Neural cell (in vitro differentiated cells): ENCODE measurements at regions not wholly inside any gene's neighbourhood (a gene's known extent, or its start where the extent isn't known, plus 50 kb on each side); places are given as distances from the start of the nearest gene placed in this dataset.

Source experiments
- H2AFZ ChIP-seq: fragments of 200-600, 300-800 bp; sonication (generic), shearing (Covaris generic); 2 replicates; pipeline ENCODE4 v1.6.0; 2014; ENCODE audit warnings: low read depth, mild to moderate bottlenecking, antibody characterized with exemption, low read length, moderate library complexity
- H3F3A ChIP-seq: fragments of 200-600 bp; shearing (Covaris generic); 2 replicates; pipeline ENCODE4 v1.6.1; 2016; ENCODE audit warnings: mild to moderate bottlenecking, moderate library complexity, mixed read lengths, antibody characterized with exemption, low read length; ENCODE audit not compliant: insufficient read depth, poor library complexity, severe bottlenecking
- H3K27ac ChIP-seq: fragments of 200-600, 300-800 bp; sonication (generic), shearing (Covaris generic); 2 replicates; pipeline ENCODE4 v1.5.1; 2014; ENCODE audit warnings: mild to moderate bottlenecking, low read length, moderate library complexity
- H3K27me3 ChIP-seq: fragments of 300-800, 200-600 bp; sonication (generic), shearing (Covaris generic); 2 replicates; pipeline ENCODE4 v1.6.0; 2014; ENCODE audit warnings: mild to moderate bottlenecking, low read depth, low read length, moderate library complexity; ENCODE audit not compliant: insufficient read depth
- H3K36me3 ChIP-seq: fragments of 300-800, 200-600 bp; sonication (generic), shearing (Covaris generic); 2 replicates; pipeline ENCODE4 v1.5.1; 2014; ENCODE audit warnings: mild to moderate bottlenecking, antibody characterized with exemption, low read length, moderate library complexity; ENCODE audit not compliant: insufficient read depth
- H3K4me2 ChIP-seq: fragments of 300-800, 200-600 bp; sonication (generic), shearing (Covaris generic); 2 replicates; pipeline ENCODE4 v1.6.0; 2014; ENCODE audit warnings: mild to moderate bottlenecking, low read length
- H3K4me3 ChIP-seq: fragments of 300-800, 200-600 bp; sonication (generic), shearing (Covaris generic); 2 replicates; pipeline ENCODE4 v1.5.1; 2014; ENCODE audit warnings: mild to moderate bottlenecking, low read length, moderate library complexity
- H3K79me2 ChIP-seq: fragments of 200-600 bp; shearing (Covaris generic); replicated peaks from 2 replicates; pipeline ENCODE4 v1.6.0; 2014; ENCODE audit warnings: mild to moderate bottlenecking, low read length, moderate library complexity; ENCODE audit not compliant: insufficient read depth
- H3K9ac ChIP-seq: fragments of 300-800, 200-600 bp; sonication (generic), shearing (Covaris generic); 2 replicates; pipeline ENCODE4 v1.6.1; 2016; ENCODE audit warnings: mild to moderate bottlenecking, low read length, mixed read lengths
- H3K9me2 ChIP-seq: fragments of 200-600 bp; shearing (Covaris generic); 2 replicates; pipeline ENCODE4 v1.6.1; 2016; ENCODE audit warnings: mild to moderate bottlenecking, low read length, mixed read lengths; ENCODE audit not compliant: insufficient read depth
- H3K9me3 ChIP-seq: fragments of 200-600, 300-800 bp; sonication (generic), shearing (Covaris generic); 2 replicates; pipeline ENCODE4 v1.6.1; 2016; ENCODE audit warnings: mild to moderate bottlenecking, mixed run types, low read length, moderate library complexity, mixed read lengths
- H4K20me1 ChIP-seq: fragments of 200-600 bp; shearing (Covaris generic); 2 replicates; pipeline ENCODE4 v1.6.1; 2016; ENCODE audit warnings: mild to moderate bottlenecking, mixed run types; ENCODE audit not compliant: insufficient read depth
- CTCF ChIP-seq: fragments of 450-650 bp; IDR thresholded peaks from 2 replicates; pipeline ENCODE4 v1.5.1; 2014; ENCODE audit warnings: antibody characterized with exemption, mild to moderate bottlenecking, moderate library complexity; ENCODE audit not compliant: poor library complexity, severe bottlenecking
- EP300 ChIP-seq: fragments of 450-650 bp; conservative IDR thresholded peaks from 2 replicates; pipeline ENCODE4 v1.6.1; 2014; ENCODE audit warnings: antibody characterized with exemption, mild to moderate bottlenecking, moderate library complexity; ENCODE audit not compliant: poor library complexity, severe bottlenecking
- EZH2 ChIP-seq: fragments of 200-600, 300-800 bp; shearing (Covaris generic), sonication (generic); IDR thresholded peaks from 2 replicates; pipeline ENCODE4 v1.6.1; 2014; ENCODE audit warnings: antibody characterized with exemption, low read length, borderline replicate concordance, mild to moderate bottlenecking; ENCODE audit not compliant: insufficient read depth, poor library complexity, severe bottlenecking
- MXI1 ChIP-seq: fragments of 450-650 bp; conservative IDR thresholded peaks from 2 replicates; pipeline ENCODE4 v1.6.1; 2014; ENCODE audit warnings: antibody characterized with exemption, mild to moderate bottlenecking; ENCODE audit not compliant: poor library complexity, severe bottlenecking
- POLR2AphosphoS5 ChIP-seq: IDR thresholded peaks from 2 replicates; pipeline ENCODE4 v1.6.1; 2012
- RAD21 ChIP-seq: fragments of 450-650 bp; conservative IDR thresholded peaks from 2 replicates; pipeline ENCODE4 v1.6.1; 2014; ENCODE audit warnings: antibody characterized with exemption, mild to moderate bottlenecking, moderate library complexity
- REST ChIP-seq: IDR thresholded peaks from 2 replicates; pipeline ENCODE4 v1.6.1; 2012; ENCODE audit warnings: borderline replicate concordance
- SMC3 ChIP-seq: fragments of 450-650 bp; conservative IDR thresholded peaks from 2 replicates; pipeline ENCODE4 v1.6.1; 2014; ENCODE audit warnings: antibody characterized with exemption, mild to moderate bottlenecking, moderate library complexity; ENCODE audit not compliant: poor library complexity
- TAF1 ChIP-seq: IDR thresholded peaks from 2 replicates; pipeline ENCODE4 v1.6.1; 2012; ENCODE audit warnings: low read depth

GRCh38 chr1:91152331-91152730 is 130.5 kb upstream of the ZNF644 start:
- no peak overlapping the region for H3K9ac ChIP-seq
- no peaks in the 10 kb centered on the region for H4K20me1 ChIP-seq
- no peak overlapping the region for H3K27ac ChIP-seq
- no peaks in the 10 kb centered on the region for H3K9me3 ChIP-seq
- no peaks in the 10 kb centered on the region for H3K79me2 ChIP-seq
- no peak for TF ChIP-seq SMC3
- TF ChIP-seq CTCF, result no peak
- no peak for TF ChIP-seq POLR2AphosphoS5
- no peak for TF ChIP-seq EP300
- TF ChIP-seq REST, result no peak
- no peak for TF ChIP-seq RAD21
- no peak for TF ChIP-seq TAF1
- no peak for TF ChIP-seq EZH2
- no peak for TF ChIP-seq MXI1
- H3K4me3 ChIP-seq, result no peak overlapping the region
- no peak overlapping the region for H2AFZ ChIP-seq
- no peaks in the 10 kb centered on the region for H3F3A ChIP-seq
- no peaks in the 10 kb centered on the region for H3K9me2 ChIP-seq
- no peak overlapping the region for H3K4me2 ChIP-seq
- H3K36me3 ChIP-seq, result no peaks in the 10 kb centered on the region
- H3K27me3 ChIP-seq, result no peaks in the 10 kb centered on the region

GRCh38 chr1:91151702-91152101 is 129.9 kb upstream of the ZNF644 start:
- Histone ChIP-seq H3K9ac (no peak overlapping the region), H3F3A (no peaks in the 10 kb centered on the region), H3K4me3 (no peak overlapping the region), H2AFZ (no peak overlapping the region), H3K27me3 (no peaks in the 10 kb centered on the region), H3K36me3 (no peaks in the 10 kb centered on the region), H3K27ac (no peak overlapping the region), H4K20me1 (no peaks in the 10 kb centered on the region), H3K9me3 (no peaks in the 10 kb centered on the region), H3K4me2 (no peak overlapping the region), H3K79me2 (no peaks in the 10 kb centered on the region), H3K9me2 (no peaks in the 10 kb centered on the region)
- TF ChIP-seq EP300 (no peak), CTCF (no peak), REST (no peak), MXI1 (no peak), EZH2 (no peak), POLR2AphosphoS5 (no peak), TAF1 (no peak), RAD21 (no peak), SMC3 (no peak)
